Stimulated activated effector memory CD8-positive, alpha-beta T cell treated with anti-CD3 and anti-CD28 coated beads, Interleukin-12 subunit alpha, Interleukin-12 subunit beta, amount 100 ng/mL, for 72 hours (primary cell): ENCODE measurements at regions not wholly inside any gene's neighbourhood (a gene's known extent, or its start where the extent isn't known, plus 50 kb on each side); places are given as distances from the start of the nearest gene placed in this dataset.
A peak's percentile ranks its signal among the peaks of the same experiment; 100 is the strongest.
"Not testable (repeated sequence)": the region's sequence is repeated elsewhere in the genome, so short reads cannot be mapped to it uniquely, and the experiment has no call there.

Experiments used
- ATAC-seq: fragments of 150-1000 bp; cut with Tn5 transposase; 2 replicates; pipeline ENCODE4 v1.10.0; 2021
- DNase-seq, 2 donors: peaks; one replicate each; pipeline ENCODE4 v3.0.0; 2021 to 2022; ENCODE audit warnings: low spot score in 2 of 2
- H3K27ac Mint-ChIP-seq: one replicate; pipeline ENCODE4 v1.8.0; 2022; ENCODE audit warnings: mild to moderate bottlenecking, mixed read lengths
- H3K36me3 Mint-ChIP-seq: one replicate; pipeline ENCODE4 v1.8.0; 2022; ENCODE audit warnings: mild to moderate bottlenecking, mixed read lengths
- H3K4me1 Mint-ChIP-seq: one replicate; pipeline ENCODE4 v1.8.0; 2022; ENCODE audit warnings: mixed read lengths
- H3K4me3 Mint-ChIP-seq: one replicate; pipeline ENCODE4 v1.8.0; 2022; ENCODE audit warnings: mild to moderate bottlenecking, mixed read lengths
- H3K9me3 Mint-ChIP-seq: one replicate; pipeline ENCODE4 v1.8.0; 2022; ENCODE audit warnings: mixed read lengths

DNA sequence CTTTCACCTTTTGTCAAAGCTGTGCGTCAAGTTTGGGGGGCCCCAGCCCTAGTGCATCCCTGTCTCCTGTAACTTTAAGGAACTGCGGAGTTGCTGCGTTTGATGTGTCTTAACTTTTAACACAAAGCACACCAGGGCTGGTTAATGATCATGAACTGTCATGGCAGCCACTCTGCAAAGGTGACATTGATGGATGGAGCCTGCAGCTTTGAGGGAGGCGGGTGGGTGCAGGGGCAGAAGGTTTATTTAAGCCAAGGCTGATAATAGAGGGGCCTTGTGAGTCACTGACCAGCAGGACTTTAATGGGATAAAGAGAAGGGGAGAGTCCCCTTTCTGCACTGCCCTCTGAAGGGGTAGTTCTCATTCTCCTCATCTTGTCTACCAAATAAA, 190.2 kb upstream of the GATA6 start:
- no peak for DNase-seq
- Mint-ChIP-seq H3K27ac (no peak overlapping the region), H3K36me3 (no peaks in the 10 kb centered on the region), H3K4me1 (no peaks in the 10 kb centered on the region), H3K4me3 (no peak overlapping the region), H3K9me3 (no peaks in the 10 kb centered on the region)
- ATAC-seq, result no peak

DNA sequence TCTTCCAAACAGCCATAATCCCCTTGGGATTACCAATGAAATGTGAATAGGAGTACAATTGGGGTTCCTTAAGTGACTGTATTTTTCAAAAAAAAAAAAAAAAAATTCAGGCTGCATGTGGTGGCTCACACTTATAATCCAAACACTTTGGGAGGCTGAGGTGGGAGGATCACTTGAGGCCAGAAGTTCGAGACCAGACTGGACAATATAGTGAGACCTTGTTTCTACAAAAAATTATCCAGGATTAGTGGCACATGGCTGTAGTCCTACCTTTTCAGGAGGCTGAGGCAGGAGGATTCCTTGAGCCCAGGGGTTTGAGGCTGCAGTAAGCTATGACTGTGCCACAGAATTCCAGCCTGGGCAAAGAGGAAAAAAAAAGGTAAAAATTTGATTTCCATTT, 189.6 kb upstream of the GATA6 start:
- DNase-seq (no peak), ATAC-seq (no peak)
- H3K4me3 Mint-ChIP-seq, result no peak overlapping the region
- H3K9me3 Mint-ChIP-seq, result no peaks in the 10 kb centered on the region
- H3K4me1 Mint-ChIP-seq, result no peaks in the 10 kb centered on the region
- H3K27ac Mint-ChIP-seq, result no peak overlapping the region
- no peaks in the 10 kb centered on the region for H3K36me3 Mint-ChIP-seq

DNA sequence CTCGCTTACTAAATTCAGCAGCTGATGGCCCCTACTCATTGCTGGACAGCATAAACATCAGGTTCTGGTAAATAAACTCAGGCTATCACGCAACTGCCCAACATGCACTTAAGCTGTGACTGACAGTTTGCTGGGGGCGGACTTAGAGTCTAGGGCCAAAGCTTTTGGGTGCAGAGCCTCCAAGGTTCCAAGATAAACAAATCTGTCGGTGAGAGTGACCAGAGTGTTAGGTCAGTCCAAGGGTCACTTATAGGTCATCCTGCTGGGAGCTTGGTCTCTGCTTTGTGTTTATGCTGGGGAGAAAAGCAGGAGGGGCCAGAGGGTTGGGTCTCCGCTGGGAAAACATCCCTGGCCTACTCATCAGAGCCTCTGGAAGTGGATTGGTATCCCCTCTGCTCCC, 188.6 kb upstream of the GATA6 start:
- no peak overlapping the region for H3K27ac Mint-ChIP-seq
- ATAC-seq (no peak), DNase-seq (no peak)
- H3K36me3 Mint-ChIP-seq, result no peaks in the 10 kb centered on the region
- no peak overlapping the region for H3K4me3 Mint-ChIP-seq
- no peaks in the 10 kb centered on the region for H3K4me1 Mint-ChIP-seq
- no peaks in the 10 kb centered on the region for H3K9me3 Mint-ChIP-seq

DNA sequence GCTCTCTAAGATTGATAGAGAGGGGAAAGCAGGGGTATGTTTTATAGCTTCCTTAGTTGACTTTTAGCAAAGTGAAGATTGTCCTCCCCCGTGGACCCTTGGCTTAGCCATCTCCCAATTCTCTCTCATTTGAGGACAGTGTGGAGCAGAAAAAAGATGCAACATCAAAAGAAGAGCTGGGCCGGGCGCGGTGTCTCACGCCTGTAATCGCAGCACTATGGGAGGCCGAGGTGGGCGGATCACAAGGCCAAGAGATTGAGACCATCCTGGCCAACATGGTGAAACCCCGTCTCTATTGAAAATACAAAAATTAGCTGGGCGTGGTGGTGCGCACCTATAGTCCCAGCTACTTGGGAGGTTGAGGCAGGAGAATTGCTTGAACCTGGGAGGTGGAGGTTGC, 187.9 kb upstream of the GATA6 start:
- H3K4me3 Mint-ChIP-seq, ATAC-seq, H3K27ac Mint-ChIP-seq, DNase-seq, H3K36me3 Mint-ChIP-seq, H3K9me3 Mint-ChIP-seq, H3K4me1 Mint-ChIP-seq: not testable (repeated sequence)

DNA sequence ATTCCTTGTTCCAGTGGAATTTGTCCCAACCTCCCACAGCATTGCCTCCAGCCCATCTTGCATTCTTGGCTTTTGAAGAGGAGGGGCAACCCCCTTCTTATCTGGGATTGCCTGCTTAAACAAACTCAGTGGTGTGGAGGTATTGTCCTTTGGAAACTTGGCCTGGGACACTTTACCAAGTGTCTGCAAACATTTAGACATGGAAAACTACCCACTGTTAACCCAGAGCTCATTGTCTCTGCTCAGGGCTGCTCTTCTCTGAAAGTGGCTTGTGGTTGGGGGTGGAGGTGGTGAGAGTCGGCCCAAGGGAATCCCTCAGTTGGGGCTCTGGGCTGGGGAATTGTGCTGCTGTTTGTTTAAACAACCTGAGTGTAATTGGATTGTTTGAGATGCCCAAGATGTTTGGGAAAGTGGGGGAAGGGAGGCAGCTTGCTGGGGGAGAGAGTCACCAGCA, 178.3 kb upstream of the GATA6 start:
- Mint-ChIP-seq H3K36me3 (no peaks in the 10 kb centered on the region), H3K4me1 (no peaks in the 10 kb centered on the region), H3K4me3 (no peak overlapping the region), H3K27ac (no peak overlapping the region), H3K9me3 (no peaks in the 10 kb centered on the region)
- DNase-seq (no peak), ATAC-seq (no peak)

DNA sequence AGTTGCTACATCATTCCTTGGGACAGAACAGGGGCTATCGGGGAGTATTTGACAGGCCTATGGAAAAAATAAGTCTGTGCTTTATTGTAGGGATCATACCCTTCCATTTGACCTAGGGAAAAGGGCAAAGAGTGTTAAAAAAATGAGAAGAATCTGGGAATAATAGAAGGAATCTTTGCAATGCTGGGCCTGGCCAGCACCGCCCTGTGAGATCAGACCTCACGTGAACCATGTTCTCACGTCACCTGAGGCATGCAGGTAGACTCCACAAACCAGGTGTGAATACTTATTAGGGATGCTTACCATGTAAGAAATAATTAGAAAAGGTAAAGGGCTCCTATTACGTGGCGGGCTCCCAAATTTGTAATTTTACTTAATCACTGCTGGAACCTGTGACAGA, 177.5 kb upstream of the GATA6 start:
- Mint-ChIP-seq H3K27ac (no peak overlapping the region), H3K4me3 (no peak overlapping the region), H3K36me3 (no peaks in the 10 kb centered on the region), H3K9me3 (no peaks in the 10 kb centered on the region), H3K4me1 (no peaks in the 10 kb centered on the region)
- DNase-seq (no peak), ATAC-seq (no peak)

DNA sequence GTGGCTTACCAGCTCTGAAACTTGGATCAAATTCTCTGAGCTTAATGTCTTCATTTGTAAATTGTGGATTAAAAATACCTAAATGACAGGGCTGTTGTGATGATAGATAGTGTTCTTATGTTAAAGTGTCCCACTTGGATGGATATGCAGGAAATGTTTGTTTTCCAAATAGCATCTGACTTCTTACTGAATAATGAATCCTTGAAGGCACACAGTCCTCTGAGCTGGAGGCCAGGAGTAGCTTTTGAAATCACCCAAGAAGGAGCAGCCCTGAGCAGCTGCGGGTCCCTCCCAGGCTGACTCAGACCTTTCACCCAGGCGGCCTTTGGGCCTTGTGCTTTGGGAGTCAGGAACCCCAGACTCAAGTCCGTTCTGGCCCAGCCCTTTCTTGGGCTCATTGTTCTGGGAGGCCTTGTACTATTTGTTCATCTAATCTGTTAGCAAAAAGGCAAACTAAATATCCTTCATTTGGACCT, 173.0 kb upstream of the GATA6 start:
- Mint-ChIP-seq H3K9me3 (no peaks in the 10 kb centered on the region), H3K4me1 (peaks cover 6% of the 10 kb centered on the region), H3K27ac (no peak overlapping the region), H3K36me3 (no peaks in the 10 kb centered on the region), H3K4me3 (no peak overlapping the region)
- no peak for ATAC-seq
- no peak for DNase-seq

DNA sequence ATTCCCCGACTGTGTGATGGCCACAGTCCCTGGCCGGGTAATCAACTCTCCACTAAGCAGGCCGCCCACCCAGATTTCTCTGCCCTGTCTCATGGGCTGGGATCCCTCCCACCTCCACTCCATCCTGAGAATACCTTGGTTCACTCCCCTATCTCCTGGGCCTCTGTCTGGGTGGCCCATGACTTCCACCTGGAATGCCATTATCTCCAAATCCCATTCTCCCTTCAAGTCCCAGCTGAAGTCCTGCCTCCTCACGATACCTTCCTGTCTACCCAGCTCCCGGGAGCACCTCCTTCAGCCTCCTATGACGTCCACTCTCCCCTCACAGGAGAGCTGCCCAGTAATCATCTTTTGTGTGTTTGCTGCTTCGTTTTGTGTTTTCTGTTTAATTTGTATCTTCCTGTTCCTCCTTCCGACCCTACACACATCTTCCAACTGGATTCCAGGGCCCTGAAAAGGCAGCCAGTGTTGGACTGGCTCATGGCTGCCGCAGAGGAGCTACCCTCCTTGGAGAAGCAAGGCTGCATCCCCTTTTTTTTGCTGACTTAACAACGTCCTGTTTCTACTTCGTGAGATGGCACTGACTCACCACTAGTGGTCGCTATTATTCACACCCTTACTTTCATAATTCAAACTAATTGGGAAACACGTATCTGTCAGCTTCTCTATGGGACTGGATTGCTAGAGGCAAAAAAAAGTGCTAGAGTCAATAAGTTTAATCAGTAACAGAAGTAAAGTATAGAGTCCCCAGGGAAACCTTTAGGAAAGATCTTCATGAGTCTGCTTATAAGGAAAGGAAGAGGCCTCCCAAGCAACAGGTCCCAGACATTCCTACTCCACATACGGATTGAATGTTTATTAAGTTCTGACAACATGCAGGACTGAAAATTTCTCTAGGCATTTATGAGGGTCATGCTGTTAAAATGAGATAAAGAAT, 171.9 kb upstream of the GATA6 start:
- no peak for DNase-seq
- Mint-ChIP-seq H3K4me3 (no peak overlapping the region), H3K4me1 (peaks cover 6% of the 10 kb centered on the region), H3K9me3 (no peaks in the 10 kb centered on the region), H3K36me3 (no peaks in the 10 kb centered on the region), H3K27ac (peak overlapping the region; percentile 1)
- peak; percentile 59 for ATAC-seq

DNA sequence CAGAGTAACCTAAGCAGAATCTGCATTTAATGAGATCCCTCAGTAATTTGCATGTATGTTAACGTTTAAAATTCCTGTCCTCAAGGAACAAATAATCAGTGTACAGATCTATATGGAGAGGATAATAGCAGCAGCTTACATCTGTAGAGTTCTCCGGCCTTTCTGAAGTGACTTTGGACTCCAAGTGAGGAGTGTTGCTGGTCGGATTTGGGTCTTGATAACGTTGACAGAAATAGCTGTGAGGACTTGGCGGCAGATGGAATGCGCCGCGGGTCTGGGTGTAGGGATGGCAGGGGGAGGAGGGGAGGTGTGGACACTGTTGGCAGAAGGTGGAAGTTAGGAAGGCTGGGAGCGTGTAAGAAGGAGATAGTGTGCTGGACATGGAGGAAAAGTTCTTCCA, 170.9 kb upstream of the GATA6 start:
- Mint-ChIP-seq H3K9me3 (no peaks in the 10 kb centered on the region), H3K27ac (no peak overlapping the region)

DNA sequence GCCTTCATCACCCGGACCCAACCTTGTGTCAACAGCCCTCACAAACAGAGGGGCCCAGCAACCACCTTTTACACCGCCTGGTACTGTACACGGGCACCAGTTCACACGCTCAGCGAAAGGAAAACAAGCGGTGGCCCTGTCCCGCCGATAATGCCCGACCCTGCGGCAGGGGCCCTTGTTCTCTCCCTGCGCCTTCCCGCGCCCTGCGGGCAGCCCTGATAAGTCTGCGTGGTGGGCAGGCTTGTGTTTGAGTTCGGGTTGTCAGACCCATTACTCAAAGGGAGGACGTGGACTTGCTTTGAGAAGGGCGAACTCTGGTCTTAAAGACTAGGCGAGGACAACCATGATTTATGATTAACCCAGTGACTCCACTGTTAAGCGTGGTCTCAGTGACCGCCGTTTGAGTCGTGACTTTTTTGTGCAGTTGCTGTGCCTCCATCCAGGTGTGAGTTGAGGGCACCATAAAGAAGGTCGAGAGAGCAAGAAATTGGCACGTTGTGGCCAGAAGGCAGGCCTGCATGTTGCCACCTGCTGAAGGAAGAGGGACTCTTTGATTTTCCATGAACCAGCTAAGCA, 167.4 kb upstream of the GATA6 start:
- ATAC-seq (peak; percentile 26), DNase-seq (no peak)
- H3K9me3 Mint-ChIP-seq, result no peaks in the 10 kb centered on the region
- H3K36me3 Mint-ChIP-seq, result no peaks in the 10 kb centered on the region
- H3K4me1 Mint-ChIP-seq, result peaks cover 6% of the 10 kb centered on the region
- no peak overlapping the region for H3K4me3 Mint-ChIP-seq
- H3K27ac Mint-ChIP-seq, result no peak overlapping the region

More for the DNA sequence above, 170.9 kb upstream of the GATA6 start:
- Mint-ChIP-seq H3K4me3 (no peak overlapping the region), H3K36me3 (no peaks in the 10 kb centered on the region), H3K4me1 (peaks cover 6% of the 10 kb centered on the region)
- DNase-seq (no peak), ATAC-seq (no peak)

DNA sequence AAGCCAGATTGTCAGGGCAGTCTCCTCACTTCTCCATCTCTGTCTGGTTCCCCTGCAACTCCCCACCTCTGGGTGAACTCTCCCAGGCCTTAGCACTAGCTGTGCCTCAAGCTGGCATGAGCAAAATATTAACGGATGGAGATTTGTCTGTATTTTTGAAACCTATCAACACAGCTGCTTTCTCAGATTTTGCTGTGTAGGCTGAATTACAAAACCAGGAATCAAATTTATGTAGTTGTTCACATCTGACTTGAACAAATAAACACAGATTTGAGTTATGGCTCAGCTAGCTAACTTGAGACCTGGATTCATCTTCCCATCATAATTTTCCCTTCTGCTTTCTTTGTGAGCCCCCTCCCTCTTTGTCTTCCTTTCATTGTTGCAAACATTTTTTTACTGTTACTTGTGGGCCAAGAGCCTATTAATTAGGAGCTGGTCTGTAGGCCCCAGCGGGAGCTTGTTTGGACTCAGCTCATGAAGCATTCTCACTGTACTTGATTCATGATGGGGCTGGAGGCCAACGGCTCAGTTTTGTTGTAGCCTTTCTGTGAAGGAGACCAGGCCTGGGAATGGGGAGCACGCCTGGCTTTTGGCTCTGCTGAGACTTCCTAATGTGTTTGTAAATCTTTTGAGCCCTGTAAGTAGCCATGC, 164.1 kb upstream of the GATA6 start:
- Mint-ChIP-seq H3K36me3 (no peaks in the 10 kb centered on the region), H3K9me3 (peaks cover 4% of the 10 kb centered on the region), H3K4me3 (no peak overlapping the region), H3K27ac (no peak overlapping the region), H3K4me1 (no peaks in the 10 kb centered on the region)
- DNase-seq, result no peak
- no peak for ATAC-seq

DNA sequence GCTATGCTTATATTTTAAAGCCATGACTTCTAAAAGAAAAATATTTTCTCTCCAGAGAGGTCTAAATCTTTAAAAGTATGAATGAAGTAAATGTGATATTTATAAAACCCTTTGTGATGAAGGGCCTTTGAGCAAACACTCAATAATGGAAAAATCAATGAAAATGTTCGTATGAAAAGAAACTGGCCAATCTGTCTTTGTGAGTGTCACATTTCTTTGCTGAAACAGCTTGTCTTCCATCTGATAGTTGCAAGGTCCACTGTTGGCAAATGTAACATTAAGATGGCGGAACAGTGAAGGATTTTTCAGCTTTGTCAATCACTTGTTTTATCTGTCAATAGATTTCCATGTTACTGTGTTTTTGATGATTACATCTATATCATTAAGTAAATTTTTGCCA, 162.9 kb upstream of the GATA6 start:
- Mint-ChIP-seq H3K9me3 (peaks cover 6% of the 10 kb centered on the region), H3K36me3 (no peaks in the 10 kb centered on the region), H3K4me1 (no peaks in the 10 kb centered on the region), H3K4me3 (no peak overlapping the region), H3K27ac (no peak overlapping the region)
- DNase-seq, result no peak
- no peak for ATAC-seq

DNA sequence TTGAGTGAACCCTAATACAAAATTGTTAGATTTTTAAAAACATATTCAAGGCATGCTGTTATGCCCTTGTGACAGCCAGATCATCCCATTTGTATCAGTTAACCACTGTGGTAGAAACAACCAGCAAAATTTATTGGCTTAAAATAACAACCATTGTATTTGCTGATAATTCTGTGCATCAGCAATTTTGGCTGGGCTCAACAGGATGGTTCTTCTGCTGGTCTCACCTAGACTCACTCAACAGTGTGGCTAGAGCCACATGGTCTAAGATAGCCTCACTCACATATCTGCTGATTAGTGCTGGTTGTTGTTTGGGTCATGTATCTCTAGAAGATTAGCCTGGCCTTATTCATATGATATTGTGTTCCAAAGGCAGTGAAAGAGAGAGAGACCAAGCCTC, 160.1 kb upstream of the GATA6 start:
- DNase-seq (no peak), ATAC-seq (no peak)
- no peaks in the 10 kb centered on the region for H3K36me3 Mint-ChIP-seq
- no peak overlapping the region for H3K27ac Mint-ChIP-seq
- H3K4me1 Mint-ChIP-seq, result no peaks in the 10 kb centered on the region
- H3K9me3 Mint-ChIP-seq, result peaks cover 9% of the 10 kb centered on the region
- H3K4me3 Mint-ChIP-seq, result no peak overlapping the region

DNA sequence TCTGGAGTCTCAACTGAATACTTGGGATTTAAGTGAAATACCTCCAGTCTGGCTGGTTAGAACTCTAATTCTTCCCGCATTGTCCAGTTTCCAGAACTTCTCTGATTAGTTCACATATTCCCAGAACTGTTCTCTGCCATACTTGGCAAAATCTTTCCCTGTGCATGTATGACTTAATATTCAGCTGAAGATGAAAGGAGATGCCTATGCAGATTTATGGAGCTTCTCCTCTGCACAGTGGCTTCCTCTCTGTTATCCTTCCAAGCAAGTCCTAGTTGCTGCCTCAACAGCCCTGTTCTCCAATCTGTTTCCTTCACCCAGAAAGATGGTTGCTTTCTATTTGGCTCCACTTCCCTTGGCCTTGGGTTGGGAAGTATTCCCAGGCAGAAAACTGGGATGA, 155.4 kb upstream of the GATA6 start:
- no peak for ATAC-seq
- peaks cover 12% of the 10 kb centered on the region for H3K9me3 Mint-ChIP-seq
- H3K4me3 Mint-ChIP-seq, result no peak overlapping the region
- no peaks in the 10 kb centered on the region for H3K4me1 Mint-ChIP-seq
- no peak overlapping the region for H3K27ac Mint-ChIP-seq
- no peak for DNase-seq
- H3K36me3 Mint-ChIP-seq, result no peaks in the 10 kb centered on the region

DNA sequence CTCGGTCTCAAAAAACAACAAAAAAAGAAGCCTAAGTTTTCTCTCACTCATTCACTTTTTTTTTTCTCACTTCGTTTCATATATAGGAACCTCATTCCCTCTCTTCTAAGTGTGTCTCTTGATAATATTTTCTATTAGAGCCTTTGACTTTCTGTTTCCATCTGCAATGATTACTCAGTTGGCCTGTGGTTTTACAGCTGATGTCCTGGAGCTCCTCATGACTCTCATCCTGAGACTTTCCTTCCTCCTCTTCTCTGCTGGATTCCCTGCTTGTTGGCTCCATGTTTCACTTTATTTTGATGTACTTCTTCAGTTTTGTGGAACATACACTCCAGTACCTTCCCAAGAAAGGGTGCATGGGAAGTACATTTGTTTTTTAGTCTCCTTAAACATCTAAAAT, 154.2 kb upstream of the GATA6 start:
- H3K27ac Mint-ChIP-seq, result no peak overlapping the region

DNA sequence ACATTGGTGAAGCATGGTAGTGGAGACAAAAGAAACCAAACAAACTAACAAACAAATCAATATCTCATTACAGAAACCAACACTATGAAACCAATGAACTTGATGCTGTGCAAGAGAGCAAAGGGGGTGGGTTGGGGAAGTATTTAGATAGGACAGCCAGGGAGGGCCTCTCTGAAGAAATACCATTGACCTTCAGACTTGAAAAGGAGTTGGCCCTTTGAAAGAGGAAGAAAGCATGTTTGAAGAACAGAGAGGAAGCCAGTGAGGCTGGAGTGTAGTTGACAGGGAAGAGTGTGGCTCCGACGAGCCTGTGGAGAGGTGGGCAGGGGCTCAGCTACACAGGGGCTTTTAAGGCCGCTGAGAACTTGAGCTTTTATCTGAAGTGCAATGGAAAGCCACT, 151.0 kb upstream of the GATA6 start:
- Mint-ChIP-seq H3K36me3 (no peaks in the 10 kb centered on the region), H3K4me1 (no peaks in the 10 kb centered on the region), H3K9me3 (peaks cover 3% of the 10 kb centered on the region), H3K27ac (no peak overlapping the region), H3K4me3 (no peak overlapping the region)
- DNase-seq (no peak), ATAC-seq (no peak)

More for the DNA sequence above, 154.2 kb upstream of the GATA6 start:
- DNase-seq (no peak), ATAC-seq (no peak)
- Mint-ChIP-seq H3K4me1 (no peaks in the 10 kb centered on the region), H3K4me3 (no peak overlapping the region), H3K36me3 (no peaks in the 10 kb centered on the region), H3K9me3 (peaks cover 8% of the 10 kb centered on the region)
